OCI-LY7 (cell line): ENCODE measurements at regions not wholly inside any gene's neighbourhood (a gene's known extent, or its start where the extent isn't known, plus 50 kb on each side); places are given as distances from the start of the nearest gene placed in this dataset.

ENCODE experiments used
- EZH2phosphoT487 ChIP-seq: fragments of 200-600 bp; sonication (generic); IDR thresholded peaks from 2 replicates; pipeline ENCODE4 v1.6.1; 2018; ENCODE audit warnings: low read depth, borderline replicate concordance, mild to moderate bottlenecking, mixed run types, antibody characterized with exemption, low read length, moderate library complexity, mixed read lengths
- TF ChIP-seq, protein P1 (sequence below): fragments of 200-600 bp; sonication (generic); conservative IDR thresholded peaks from 2 replicates; pipeline ENCODE4 v1.5.1; 2014; ENCODE audit warnings: mild to moderate bottlenecking, antibody characterized with exemption, low read length, moderate library complexity, mixed read lengths

DNA sequence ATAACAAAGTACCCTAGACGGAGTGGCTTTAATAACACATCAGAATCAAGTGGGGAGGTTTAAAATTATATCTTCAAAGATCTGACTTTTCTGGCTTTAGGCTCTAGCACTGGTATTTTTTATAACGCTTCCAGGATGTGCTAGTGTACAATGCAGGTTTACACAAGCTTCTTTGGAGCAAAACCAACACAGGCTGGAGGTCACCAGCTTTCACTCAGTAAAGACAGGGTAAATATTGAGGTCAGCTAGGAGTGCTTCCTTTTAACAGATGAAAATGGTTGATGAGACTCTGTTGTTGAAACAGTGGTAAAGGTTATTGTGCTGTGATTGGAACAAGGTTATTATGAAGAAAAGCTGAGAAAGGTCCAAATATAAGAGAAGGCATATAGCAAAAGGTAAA, 414.2 kb downstream of the TAF11L14 start:
- TF ChIP-seq, protein P1, sequence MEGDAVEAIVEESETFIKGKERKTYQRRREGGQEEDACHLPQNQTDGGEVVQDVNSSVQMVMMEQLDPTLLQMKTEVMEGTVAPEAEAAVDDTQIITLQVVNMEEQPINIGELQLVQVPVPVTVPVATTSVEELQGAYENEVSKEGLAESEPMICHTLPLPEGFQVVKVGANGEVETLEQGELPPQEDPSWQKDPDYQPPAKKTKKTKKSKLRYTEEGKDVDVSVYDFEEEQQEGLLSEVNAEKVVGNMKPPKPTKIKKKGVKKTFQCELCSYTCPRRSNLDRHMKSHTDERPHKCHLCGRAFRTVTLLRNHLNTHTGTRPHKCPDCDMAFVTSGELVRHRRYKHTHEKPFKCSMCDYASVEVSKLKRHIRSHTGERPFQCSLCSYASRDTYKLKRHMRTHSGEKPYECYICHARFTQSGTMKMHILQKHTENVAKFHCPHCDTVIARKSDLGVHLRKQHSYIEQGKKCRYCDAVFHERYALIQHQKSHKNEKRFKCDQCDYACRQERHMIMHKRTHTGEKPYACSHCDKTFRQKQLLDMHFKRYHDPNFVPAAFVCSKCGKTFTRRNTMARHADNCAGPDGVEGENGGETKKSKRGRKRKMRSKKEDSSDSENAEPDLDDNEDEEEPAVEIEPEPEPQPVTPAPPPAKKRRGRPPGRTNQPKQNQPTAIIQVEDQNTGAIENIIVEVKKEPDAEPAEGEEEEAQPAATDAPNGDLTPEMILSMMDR: no peak
- no peak for TF ChIP-seq EZH2phosphoT487
